Endothelial cell of umbilical vein (primary cell): ENCODE measurements at regions not wholly inside any gene's neighbourhood (a gene's known extent, or its start where the extent isn't known, plus 50 kb on each side); places are given as distances from the start of the nearest gene placed in this dataset.
"Not testable (repeated sequence)": the region's sequence is repeated elsewhere in the genome, so short reads cannot be mapped to it uniquely, and the experiment has no call there.

Source experiments
- BruUV-seq: library from RNA; stranded (reverse); fragments of 400-500 nt; replicated peaks from 2 replicates; lab custom pipeline; 2021; lab: Mats Ljungman, UMichigan
- CTCF ChIA-PET: fragments of 300-600, 350-600 bp; sonication (Branson Sonifier 250); formaldehyde crosslinking; loops from one replicate; lab custom pipeline; 2021; ENCODE audit warnings: antibody characterized with exemption, inconsistent platforms; lab: Charles Lee
- POLR2A ChIA-PET: fragments of 300-600, 350-600 bp; sonication (Branson Sonifier 250); formaldehyde crosslinking; loops from one replicate; lab custom pipeline; 2021; ENCODE audit warnings: antibody characterized with exemption, inconsistent platforms; lab: Charles Lee
- DNase-seq: peaks from one replicate; pipeline ENCODE4 v3.0.0-alpha.2; 2011; ENCODE audit warnings: low read depth, low spot score
- FAIRE-seq: peaks from 2 replicates; lab custom pipeline; 2011; peaks lifted over from hg19 to GRCh38; lab: Jason Lieb, UNC
- H2AFZ ChIP-seq: 2 replicates; pipeline ENCODE4 v1.6.0; 2012; ENCODE audit warnings: low read depth, low read length, control low read depth, inconsistent platforms
- H3K27ac ChIP-seq: 2 replicates; pipeline ENCODE4 v1.5.1; 2011; ENCODE audit warnings: low read depth, mild to moderate bottlenecking, control low read depth, low read length, moderate library complexity; ENCODE audit not compliant: insufficient read depth
- H3K27me3 ChIP-seq, 2 experiments: 2 replicates each; pipeline versions ENCODE4 v1.6.0 to v1.6.1; 2011; ENCODE audit warnings: low read length in 2 of 2, mixed read lengths in 1 of 2; ENCODE audit not compliant: control insufficient read depth in 2 of 2, insufficient read depth in 2 of 2
- H3K36me3 ChIP-seq, 2 experiments: 2 replicates in 1 of 2; 3 replicates in 1 of 2; pipeline ENCODE4 v1.5.1; 2011; ENCODE audit warnings: low read length in 2 of 2, mild to moderate bottlenecking in 1 of 2, moderate library complexity in 1 of 2; ENCODE audit not compliant: control insufficient read depth in 2 of 2, insufficient read depth in 2 of 2; ENCODE audit errors: extremely low read depth in 1 of 2
- H3K4me1 ChIP-seq: 3 replicates; pipeline ENCODE4 v1.5.1; 2011; ENCODE audit warnings: mild to moderate bottlenecking, low read length; ENCODE audit not compliant: control insufficient read depth, insufficient read depth; ENCODE audit errors: extremely low read depth
- H3K4me2 ChIP-seq: 2 replicates; pipeline ENCODE4 v1.6.1; 2011; ENCODE audit warnings: low read length, control low read depth, mixed read lengths; ENCODE audit not compliant: insufficient read depth
- H3K4me3 ChIP-seq, 3 experiments: fragments of 200-600 bp in 1 of 3; sonication (generic), shearing (Covaris generic) in 1 of 3; replicated peaks in 1 of 3; 2 replicates each; pipeline ENCODE4 v1.5.1; 2011 to 2016; ENCODE audit warnings: control low read depth in 3 of 3, low read length in 3 of 3, mild to moderate bottlenecking in 2 of 3, inconsistent platforms in 1 of 3, low read depth in 1 of 3, moderate library complexity in 1 of 3; ENCODE audit not compliant: insufficient read depth in 1 of 3
- H3K79me2 ChIP-seq: 2 replicates; pipeline ENCODE4 v1.6.0; 2012; ENCODE audit warnings: low read length, inconsistent platforms; ENCODE audit not compliant: control insufficient read depth, insufficient read depth
- H3K9ac ChIP-seq: replicated peaks from 2 replicates; pipeline ENCODE3; 2011; ENCODE audit warnings: low read length, control low read depth; ENCODE audit not compliant: insufficient read depth; ENCODE audit errors: extremely low read depth
- H3K9me1 ChIP-seq: replicated peaks from 3 replicates; pipeline ENCODE4 v1.6.0; 2011; ENCODE audit warnings: mild to moderate bottlenecking, low read length; ENCODE audit not compliant: control insufficient read depth, insufficient read depth; ENCODE audit errors: extremely low read depth
- H3K9me3 ChIP-seq: replicated peaks from 2 replicates; pipeline ENCODE4 v1.5.1; 2012; ENCODE audit warnings: low read length, inconsistent platforms; ENCODE audit not compliant: control insufficient read depth, insufficient read depth
- H4K20me1 ChIP-seq: replicated peaks from 2 replicates; pipeline ENCODE3; 2011; ENCODE audit warnings: mild to moderate bottlenecking, low read length; ENCODE audit not compliant: control insufficient read depth, insufficient read depth; ENCODE audit errors: extremely low read depth
- CTCF ChIP-seq, 2 donors: IDR thresholded peaks; 1 replicate in 1 of 2; 2 replicates in 1 of 2; pipeline ENCODE4 v1.5.1; 2011; ENCODE audit warnings: low read length in 2 of 2, mild to moderate bottlenecking in 2 of 2, moderate library complexity in 2 of 2, control low read depth in 1 of 2, inconsistent platforms in 1 of 2, low read depth in 1 of 2; ENCODE audit not compliant: insufficient read depth in 1 of 2; ENCODE audit errors: extremely low read depth in 1 of 2
- EZH2 ChIP-seq: IDR thresholded peaks from 2 replicates; pipeline ENCODE4 v1.6.1; 2012; ENCODE audit warnings: borderline replicate concordance, low read depth, mild to moderate bottlenecking, moderate library complexity, low read length, inconsistent platforms; ENCODE audit not compliant: severe bottlenecking
- FOS ChIP-seq: IDR thresholded peaks from 2 replicates; pipeline ENCODE4 v1.6.1; 2011; ENCODE audit warnings: mild to moderate bottlenecking, low read length, moderate library complexity, borderline replicate concordance; ENCODE audit not compliant: insufficient read depth
- GATA2 ChIP-seq: IDR thresholded peaks from 2 replicates; pipeline ENCODE4 v1.7.0; 2011; ENCODE audit warnings: low read depth, mild to moderate bottlenecking, moderate library complexity, mixed read lengths, low read length; ENCODE audit not compliant: insufficient read length, insufficient read depth
- MAX ChIP-seq: IDR thresholded peaks from 2 replicates; pipeline ENCODE4 v1.6.1; 2011; ENCODE audit not compliant: insufficient read depth, insufficient read length
- MYC ChIP-seq: IDR thresholded peaks from one replicate; pipeline ENCODE4 v1.6.1; 2011; ENCODE audit warnings: mild to moderate bottlenecking, low read depth, low read length
- POLR2A ChIP-seq: IDR thresholded peaks from 2 replicates; pipeline ENCODE4 v1.6.1; 2012; ENCODE audit warnings: low read depth, mild to moderate bottlenecking, control low read depth, low read length
- POLR2AphosphoS5 ChIP-seq: IDR thresholded peaks from 2 replicates; pipeline ENCODE4 v1.6.1; 2012; ENCODE audit warnings: low read depth, mild to moderate bottlenecking, control low read depth, low read length, moderate library complexity; ENCODE audit not compliant: insufficient read depth
- dilution Hi-C: fragments of 300-500 bp; cut with MboI; formaldehyde crosslinking; loops from one replicate; pipeline ENCODE4 v1.15.0; 2019; ENCODE audit warnings: low sequenced_read_pairs; ENCODE audit not compliant: extremely low pct_ligation_motif_present
- intact Hi-C: fragments of 100-400 bp; cut with micrococcal nuclease; formaldehyde crosslinking; loops from one replicate; pipeline ENCODE4 v1.10.0; 2022

DNA sequence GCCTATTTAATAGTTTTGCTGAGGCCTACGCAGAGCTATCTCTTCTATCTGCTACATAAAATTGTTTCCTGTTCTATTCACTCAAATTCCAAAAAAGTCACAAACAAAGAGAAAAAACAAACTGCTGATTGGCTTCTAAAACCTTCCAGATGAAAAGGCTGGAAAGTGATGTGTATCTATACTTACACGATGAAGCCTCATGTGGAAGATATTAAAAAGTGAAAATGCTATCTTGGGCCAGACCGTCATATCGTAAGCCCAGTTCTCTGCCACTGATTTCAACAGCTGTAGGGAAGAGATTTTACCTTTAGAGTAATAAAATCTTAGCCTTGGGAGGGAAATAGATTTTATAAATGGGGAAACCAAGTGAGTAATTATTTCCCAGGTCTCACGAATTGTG, 394.8 kb downstream of the KIF20B start:
- intact Hi-C loops = no loop called here
- BruUV-seq = no TSS peak
- no peaks in the 10 kb centered on the region for H3K9me3 ChIP-seq
- no peaks in the 10 kb centered on the region for H3K36me3 ChIP-seq
- no peaks in the 10 kb centered on the region for H3K9me1 ChIP-seq
- no peak overlapping the region for H3K27ac ChIP-seq
- no peak for FAIRE-seq
- H3K27me3 ChIP-seq = no peaks in the 10 kb centered on the region
- CTCF ChIA-PET = interaction anchor here (0.6 kb wide), 1 partner anchor 9 kb away, joined by 3 read pairs; no protein-coding TSS in a partner anchor
- TF ChIP-seq CTCF (IDR thresholded peaks at IDR 0.05; ENCODE audit: extremely low read depth in 1 of 2, insufficient read depth in 1 of 2, low read depth in 1 of 2, low read length in 2 of 2) = no peak
- no peak for TF ChIP-seq MYC
- TF ChIP-seq POLR2A = no peak
- no peak for TF ChIP-seq MAX
- TF ChIP-seq GATA2 = no peak
- TF ChIP-seq FOS = no peak
- no peak for TF ChIP-seq POLR2AphosphoS5
- TF ChIP-seq EZH2 = no peak
- H2AFZ ChIP-seq = no peak overlapping the region
- H3K9ac ChIP-seq = no peak overlapping the region
- H3K4me1 ChIP-seq = no peaks in the 10 kb centered on the region
- H3K4me3 ChIP-seq = no peak overlapping the region
- no peaks in the 10 kb centered on the region for H4K20me1 ChIP-seq
- H3K79me2 ChIP-seq = no peaks in the 10 kb centered on the region
- no peak for DNase-seq
- dilution Hi-C loops = no loop called here
- POLR2A ChIA-PET = no interaction called here
- H3K4me2 ChIP-seq = no peak overlapping the region

DNA sequence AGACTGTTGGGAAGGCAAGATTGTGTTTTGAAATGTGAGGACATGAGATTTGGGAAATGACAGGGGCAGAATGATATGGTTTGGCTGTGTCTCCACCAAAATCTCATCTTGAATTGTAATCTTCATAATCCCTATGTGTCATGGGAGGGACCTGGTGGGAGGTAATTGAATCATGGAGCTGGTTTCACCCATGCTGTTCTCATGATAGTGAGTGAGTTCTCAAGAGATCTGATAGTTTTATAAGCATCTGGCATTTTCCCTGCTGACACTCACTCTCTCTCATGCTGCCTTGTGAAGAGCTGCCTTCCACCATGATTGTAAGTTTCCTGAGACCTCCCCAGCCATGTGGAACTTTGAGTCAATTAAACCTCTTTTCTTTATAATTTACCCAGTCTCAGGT, 406.2 kb downstream of the KIF20B start:
- FAIRE-seq, H3K9me3 ChIP-seq, intact Hi-C loops, DNase-seq, H3K9me1 ChIP-seq, POLR2A ChIA-PET, H3K36me3 ChIP-seq, H3K79me2 ChIP-seq, H2AFZ ChIP-seq, H3K4me2 ChIP-seq, H3K4me1 ChIP-seq, H3K27me3 ChIP-seq, H4K20me1 ChIP-seq, CTCF ChIA-PET, H3K4me3 ChIP-seq, H3K27ac ChIP-seq, BruUV-seq, dilution Hi-C loops, H3K9ac ChIP-seq: not testable (repeated sequence)
